CD1c-positive myeloid dendritic cell (primary cell): ENCODE measurements at regions not wholly inside any gene's neighbourhood (a gene's known extent, or its start where the extent isn't known, plus 50 kb on each side); places are given as distances from the start of the nearest gene placed in this dataset.

Experiments
- DNase-seq: peaks from one replicate; pipeline ENCODE4 v3.0.0-alpha.2; 2016; ENCODE audit errors: extremely low spot score

DNA sequence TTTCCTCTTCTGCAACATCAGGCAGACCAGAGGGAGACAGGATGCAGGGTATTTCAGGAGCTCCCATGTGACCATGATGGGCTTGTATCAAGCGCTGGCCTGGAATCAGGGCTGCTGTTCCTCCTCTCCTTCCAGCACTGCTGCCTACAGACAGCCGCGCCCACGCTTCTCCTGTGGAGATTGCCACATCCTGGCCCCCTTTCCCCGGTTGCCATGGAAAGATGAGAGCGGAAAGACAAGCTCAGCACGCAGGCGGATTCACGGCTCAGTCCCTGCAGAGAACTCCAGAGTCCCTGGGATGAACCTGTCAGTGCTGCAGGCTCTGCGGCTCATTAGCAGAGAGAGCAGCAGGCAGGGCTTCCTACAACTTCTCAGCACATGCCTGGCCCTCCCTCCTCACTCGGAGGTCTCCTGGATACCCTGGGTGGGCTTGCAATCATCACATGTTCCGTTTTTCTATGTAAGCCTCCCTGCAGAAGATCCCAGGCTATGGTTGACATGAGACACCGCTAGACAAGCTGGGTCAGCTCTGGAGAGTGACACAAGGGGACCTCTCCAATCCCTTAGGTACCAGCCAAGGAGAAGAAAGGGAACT, 497.8 kb upstream of the MYT1L start:
- DNase-seq: no peak

DNA sequence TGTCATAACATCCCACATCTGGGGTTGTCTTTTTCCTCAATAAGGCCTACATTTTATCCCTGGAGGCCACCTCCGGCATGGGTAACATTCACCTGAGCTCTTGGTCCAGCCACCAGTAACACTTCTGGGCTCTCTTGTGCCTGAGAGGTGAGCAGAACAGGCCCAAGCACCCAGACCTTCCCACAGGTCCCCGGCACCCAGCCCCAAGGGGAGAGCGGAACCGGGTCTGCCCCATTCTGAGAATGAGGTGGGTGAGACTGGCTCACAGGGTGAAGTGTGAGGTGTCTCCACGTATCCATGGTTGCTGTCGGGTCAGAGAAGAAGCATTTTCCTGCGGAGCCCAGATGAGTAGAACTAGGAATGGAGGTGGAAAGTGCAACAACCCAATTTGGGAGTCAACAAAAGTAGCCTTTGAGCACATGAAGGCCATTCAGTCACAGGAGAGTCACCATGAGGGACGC, 496.7 kb upstream of the MYT1L start:
- DNase-seq: no peak

DNA sequence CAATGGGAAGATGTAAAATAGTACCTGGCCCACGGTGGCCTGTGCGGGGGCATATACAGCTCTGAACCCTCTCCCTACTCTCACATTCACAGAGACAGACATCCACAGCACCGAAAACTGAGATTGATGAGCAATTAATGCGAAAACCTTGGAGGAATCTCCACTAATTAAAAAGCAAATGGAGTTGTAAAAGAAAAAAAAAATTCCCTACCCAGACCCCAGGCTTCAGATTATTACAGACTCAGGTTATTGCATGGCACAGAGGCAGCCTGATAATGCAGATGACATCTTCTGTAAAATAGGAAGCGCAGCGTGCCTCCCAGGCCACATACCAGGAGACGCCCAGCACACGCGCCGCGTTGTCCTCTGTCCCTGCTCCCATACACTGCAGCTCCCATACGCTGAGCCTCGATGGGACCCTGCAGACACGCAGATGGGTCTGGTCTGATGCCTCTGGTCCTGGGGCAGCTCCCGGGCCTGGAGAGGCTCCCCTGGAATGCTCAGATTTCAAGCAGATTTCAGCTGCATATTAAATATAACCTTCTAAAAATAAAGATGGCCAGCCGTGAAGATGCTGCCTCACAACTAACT, 496.1 kb upstream of the MYT1L start:
- no peak for DNase-seq

DNA sequence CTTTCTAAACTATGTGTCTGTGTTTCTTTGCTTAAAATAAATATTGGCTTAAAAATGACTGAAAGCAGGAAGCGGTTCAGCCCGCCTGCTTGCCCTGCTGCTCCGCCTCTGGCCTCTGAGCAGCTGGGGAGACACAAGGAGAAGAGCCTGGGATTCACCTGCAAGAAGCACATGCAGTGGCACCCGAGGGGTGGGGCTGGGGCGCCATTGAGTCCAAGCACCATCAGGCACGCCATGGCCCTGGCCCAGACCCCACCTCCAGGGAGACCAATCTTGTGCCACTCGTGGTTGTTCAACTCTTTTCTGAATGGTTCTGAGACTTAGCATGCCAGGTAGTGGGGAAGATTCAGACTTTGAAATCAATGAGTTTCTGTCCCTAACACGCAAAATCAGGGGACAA, 495.5 kb upstream of the MYT1L start:
- no peak for DNase-seq

DNA sequence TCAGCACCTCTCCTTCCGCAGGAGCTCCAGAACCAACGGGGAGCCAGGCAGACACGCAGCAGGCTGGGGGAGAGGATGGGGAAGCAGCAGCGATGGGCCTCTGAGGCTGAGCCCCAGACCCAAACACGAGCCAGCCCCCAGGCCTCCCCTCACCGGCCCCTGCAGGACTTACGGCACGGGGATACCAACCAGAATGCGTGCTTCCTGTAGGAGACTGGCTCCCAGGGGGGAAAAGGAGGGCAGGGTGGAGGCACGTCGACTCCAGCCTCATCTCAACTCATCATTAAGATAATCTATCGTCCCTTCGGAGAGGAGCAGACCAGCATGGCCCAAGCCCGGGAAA, 495.1 kb upstream of the MYT1L start:
- no peak for DNase-seq

DNA sequence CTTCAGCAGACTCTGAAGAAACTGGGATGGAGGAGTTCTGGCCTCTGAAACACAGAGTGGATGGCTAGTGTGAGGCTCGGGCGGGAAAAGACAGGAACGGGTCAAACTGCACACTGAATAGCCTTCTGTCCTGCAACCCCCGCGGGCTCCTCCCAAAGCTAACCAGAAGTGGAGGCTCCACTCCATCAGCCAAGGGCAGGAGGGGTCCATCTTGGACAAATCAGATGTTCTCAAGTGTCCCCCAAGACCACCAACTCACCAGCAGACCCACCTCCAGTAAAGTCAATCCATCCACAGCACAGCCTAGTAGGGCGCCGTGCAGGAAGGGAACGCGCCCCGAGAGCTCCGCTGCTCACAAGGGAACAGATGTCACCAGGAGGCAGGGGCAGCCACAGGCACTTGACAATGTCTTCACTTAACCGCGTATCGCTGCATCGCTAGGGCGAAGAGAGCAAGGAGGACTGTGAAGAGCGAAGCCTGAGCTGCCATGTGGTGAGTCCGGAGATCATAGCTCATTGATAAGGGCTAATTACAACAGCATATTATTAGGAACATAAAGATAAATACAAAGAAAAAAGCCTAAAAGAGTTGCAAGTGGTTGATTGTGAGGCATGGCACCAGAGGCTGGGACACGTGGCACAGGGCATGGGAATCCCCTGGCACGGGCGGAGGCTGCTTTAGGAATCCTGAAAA, 494.6 kb upstream of the MYT1L start:
- no peak for DNase-seq

DNA sequence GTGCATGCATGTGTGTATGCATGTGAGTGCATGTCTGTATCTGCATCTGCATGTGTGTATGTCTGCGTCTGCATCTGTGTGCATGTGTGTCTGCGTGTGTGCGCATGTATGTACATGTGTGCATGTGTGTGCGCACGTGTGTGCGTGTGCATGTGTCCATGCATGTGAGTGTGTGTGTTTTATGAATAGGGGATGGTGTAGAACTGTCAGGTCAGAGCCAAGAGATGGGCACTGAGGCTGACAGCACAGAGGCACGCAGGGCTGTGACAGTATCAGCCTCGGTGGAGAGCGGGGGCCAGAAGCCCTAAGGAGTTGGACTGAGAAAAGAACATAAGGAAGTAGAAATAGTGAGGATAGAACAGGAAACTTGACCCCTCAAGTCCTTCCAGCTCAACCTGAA, 494.0 kb upstream of the MYT1L start:
- no peak for DNase-seq

DNA sequence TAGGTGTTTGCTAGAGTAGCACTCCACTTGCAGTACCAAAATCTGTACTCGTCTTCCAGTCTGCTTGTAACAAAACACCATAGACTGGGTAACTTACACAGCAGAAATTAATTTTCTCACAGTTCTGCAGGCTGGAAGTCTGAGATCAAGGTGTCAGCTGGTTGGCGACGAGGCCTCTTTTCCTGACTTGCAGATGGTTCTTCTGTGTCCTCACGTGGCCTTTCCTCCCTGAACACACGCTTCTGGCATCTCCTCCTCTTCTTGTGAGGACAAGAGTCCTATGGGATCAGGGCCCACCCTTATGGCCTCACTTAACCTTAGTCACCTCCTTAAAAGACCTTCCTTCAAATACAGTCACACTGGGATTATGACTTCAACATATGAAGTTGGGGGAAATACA, 493.5 kb upstream of the MYT1L start:
- no peak for DNase-seq

DNA sequence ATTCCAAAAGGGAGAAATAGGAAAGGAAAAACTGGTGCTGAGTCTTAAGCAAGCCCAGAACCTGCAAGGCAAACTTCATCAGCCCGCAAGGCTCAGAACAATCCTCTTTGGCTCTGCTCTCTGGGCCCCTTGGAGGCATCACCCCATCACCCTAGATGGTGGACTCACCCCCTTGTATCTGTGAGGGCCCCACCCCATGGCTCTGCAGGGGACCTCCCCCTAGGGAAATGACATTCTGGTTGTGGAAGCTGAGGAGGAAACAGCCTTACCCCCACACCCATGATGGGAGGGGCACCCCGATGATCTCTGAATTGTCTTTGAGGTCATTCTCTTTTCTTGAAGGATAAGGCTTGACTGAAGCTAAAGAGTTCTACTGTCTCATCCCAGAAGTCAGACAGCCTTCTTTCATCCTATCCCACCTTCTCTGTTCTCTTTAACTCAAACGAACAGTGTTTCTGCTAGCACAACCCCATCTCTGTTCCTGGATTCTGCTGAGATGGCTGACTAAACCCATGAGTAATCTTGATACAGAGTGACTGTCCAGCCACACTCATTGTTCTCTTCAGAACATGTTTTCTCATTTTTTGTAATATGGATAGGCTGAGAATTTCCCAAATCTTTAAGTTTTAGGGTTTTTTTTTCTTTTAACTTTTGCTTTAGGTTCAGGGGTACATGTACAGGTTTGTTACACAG, 492.1 kb upstream of the MYT1L start:
- no peak for DNase-seq

DNA sequence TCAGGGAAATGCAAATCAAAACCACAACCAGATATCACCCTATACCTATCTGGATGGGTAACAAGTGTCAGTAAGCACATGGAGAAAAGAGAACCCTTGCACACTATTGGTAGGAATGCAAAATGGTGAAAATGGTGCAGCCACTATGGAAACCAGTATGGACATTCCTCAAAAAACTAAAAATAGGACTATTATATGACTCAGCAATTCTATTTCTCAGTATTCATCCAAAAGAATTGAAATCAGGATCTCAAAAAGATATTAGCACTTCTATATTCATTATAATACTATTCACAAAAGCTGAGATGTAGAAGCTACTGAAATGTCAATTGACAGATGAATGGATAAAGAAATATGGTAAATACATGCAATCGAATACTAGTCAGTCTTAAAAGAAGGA, 491.1 kb upstream of the MYT1L start:
- DNase-seq: no peak

DNA sequence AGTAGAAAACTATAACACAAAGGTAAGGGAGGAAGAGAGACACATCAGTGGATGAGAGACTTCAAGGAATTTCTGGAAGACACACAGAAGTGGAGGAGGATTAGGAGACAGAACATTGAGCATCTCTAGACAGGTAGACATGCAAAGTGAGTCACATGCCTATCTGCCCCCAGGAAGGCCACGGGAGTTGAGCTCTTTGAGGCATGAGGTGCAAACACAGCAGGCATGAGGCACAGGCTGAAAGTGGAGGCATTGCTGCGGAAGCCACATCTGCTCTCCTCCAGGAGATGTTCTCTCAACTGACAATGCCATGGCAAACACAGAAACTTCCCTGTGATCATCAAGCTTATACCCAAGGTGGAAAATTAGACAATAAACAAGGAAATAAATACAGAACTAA, 481.6 kb upstream of the MYT1L start:
- DNase-seq: no peak

DNA sequence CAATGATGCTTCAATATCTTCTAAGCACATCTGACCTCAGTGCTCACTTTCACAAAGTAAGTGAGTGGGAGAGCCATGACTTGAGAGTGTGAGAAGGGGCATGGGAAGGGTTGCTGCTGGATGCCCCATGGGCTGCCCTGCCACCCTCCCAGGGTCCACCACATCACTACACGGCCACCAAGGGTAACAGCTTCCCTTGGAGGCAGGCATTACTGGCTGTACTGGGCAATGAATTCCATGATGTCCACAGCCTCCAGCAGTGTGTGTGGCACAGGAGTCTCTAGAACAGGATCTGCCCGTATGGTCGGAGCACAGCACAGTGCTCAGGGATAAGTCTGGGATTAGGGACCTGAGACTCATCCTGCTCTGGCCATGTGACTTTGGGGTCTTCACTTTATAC, 481.0 kb upstream of the MYT1L start:
- DNase-seq: no peak

DNA sequence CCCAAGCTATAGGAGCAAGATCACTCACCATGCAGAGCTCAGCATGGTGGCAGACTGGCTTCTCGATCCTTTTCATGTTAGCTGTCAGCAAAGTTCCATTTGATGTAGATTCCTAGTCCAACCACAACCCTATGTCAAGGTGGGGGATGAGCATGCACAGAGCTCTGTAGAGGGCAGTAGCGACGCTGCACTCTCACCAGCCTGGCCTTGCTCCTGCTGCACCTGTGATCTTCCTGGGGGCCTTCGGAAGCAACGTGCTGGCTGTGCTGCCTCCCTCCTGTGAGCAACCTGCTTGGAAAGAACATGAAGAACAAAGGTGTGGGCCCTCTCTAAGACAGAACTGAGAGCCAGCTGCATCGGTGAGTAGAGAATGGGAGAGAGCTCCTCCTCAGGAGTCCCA, 479.4 kb upstream of the MYT1L start:
- no peak for DNase-seq

DNA sequence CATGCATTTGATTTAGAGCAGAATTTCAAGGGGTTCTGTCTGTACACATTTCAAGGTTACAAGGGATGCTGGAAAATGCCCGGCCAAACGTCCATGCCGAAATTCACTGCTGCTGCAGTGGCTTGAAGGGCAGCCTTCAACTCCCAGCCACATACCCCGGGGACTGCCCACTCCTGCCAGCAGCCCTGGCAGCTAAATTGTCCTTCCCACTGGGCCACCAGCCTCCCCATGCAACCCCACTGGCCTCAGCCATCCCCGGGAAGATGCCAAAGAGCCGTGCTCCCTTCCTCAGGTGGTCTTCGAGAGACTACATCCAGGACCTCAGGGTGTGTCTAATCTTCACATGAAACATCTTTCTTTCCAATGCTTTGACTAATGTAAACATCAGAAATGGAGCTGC, 478.7 kb upstream of the MYT1L start:
- no peak for DNase-seq

DNA sequence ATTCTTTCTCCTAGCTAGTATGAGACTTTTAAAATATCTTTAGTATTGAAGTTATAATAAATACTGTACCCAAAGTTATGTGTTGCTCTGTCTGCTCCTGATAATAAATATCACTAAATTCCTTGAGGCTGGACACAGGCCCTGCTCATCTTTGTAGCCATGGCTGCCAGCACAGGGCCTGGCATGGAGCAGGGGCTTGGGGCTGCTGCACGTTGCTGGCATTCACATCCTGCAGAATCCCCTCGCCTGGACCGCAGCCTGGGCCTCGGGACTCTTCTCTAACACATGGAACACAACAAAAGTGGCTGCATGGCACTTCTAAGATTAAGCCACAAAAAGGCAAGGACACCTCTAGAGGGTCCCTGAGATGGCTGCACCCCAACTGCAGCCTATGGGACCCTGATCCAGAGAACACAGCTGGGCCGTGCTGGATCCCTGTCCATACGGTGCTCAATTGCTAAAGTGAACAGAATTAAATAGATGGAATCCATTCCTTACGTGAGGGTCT, 477.5 kb upstream of the MYT1L start:
- no peak for DNase-seq

DNA sequence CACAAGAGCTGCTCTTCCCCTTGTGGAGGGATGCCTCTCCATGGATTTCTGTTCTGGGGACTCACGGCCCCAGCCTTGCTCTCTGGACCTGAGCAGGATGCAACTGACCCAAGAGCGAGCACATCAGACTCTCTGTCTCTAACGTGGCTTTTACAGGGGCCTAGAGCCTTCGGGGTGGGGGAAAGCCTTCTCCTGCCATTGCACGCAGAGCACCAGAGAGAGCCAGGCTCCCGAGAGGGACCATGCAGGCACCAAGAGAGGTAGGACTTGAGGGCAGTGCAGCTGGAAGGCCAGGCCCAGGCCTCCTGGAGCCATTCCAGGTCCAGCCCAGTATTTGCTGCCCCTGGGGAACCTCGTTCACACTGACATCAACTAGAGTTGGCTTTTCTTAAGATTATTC, 475.6 kb upstream of the MYT1L start:
- no peak for DNase-seq

DNA sequence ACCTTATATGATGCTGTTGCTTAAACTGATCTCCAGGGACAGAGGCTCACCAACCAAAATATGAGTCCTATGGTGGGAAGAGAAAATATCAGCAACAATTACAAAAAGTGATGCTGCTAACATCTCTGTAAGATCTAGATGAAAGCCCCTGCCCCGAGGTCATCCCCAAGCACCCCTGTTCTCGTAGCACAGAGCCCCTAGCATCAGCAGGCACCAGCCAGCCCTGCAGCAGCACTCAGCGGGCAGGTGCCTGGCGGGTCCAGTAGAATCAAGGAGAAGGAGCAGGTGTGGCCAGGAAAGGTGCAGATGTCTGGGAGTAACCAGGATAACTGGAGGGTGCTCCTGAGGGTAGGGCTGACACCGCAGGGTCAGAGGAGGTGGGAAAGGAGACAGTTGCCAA, 474.2 kb upstream of the MYT1L start:
- no peak for DNase-seq

DNA sequence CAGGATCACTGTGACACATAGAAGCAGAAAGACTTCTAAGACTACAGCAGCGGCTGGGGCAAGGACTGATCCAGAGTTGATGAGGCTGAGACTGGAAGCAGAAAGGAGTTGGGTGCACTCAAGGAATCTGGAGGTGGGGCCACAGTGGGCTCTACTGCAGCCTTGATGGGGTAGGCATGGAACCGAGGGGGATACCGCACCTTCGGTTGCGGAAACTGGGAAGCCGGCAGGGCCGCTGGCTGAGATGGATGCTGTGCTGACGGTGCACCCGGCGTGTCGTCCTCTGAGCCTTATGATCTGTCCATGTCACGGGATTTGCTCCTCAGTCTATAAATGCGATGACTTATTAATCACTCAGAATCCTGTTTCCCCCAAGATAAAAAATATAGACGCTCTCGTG, 473.5 kb upstream of the MYT1L start:
- no peak for DNase-seq

DNA sequence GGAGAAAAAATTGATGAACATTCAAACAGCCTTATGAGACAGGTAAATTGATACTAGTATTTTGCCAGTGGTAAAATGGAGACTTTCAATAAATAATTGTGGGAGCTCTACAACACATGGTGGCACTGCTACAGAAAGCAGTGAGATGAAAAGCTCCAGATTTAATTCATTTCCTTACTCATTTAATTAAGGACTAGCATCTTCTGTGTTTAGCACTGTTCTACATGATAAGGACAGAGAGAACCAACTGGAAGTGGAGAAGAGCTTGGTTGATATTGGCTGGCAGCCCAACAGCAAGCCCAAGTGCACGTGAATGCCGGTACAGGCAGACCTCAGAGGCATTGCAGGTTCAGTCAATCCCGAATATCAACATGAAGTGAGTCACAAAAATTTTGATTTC, 470.4 kb upstream of the MYT1L start:
- no peak for DNase-seq

DNA sequence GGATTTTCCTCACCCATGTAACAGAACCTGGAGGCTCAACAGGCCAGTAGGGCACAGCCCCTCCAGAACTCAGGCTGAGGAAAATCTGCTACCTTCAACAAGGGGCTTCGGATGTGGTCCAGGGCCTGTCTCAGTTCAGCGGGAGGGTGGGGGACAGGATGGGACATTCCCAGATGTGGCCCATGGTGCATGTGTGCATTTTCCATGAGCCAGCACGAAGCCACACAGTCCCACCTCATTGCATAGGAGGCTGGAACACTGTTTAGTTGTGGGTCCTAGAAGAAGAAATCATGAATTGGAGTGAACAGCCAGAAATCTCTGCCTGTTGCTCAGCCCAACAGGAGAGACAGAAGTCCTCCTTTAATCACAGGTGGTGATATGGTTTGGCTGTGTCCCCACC, 469.6 kb upstream of the MYT1L start:
- no peak for DNase-seq

DNA sequence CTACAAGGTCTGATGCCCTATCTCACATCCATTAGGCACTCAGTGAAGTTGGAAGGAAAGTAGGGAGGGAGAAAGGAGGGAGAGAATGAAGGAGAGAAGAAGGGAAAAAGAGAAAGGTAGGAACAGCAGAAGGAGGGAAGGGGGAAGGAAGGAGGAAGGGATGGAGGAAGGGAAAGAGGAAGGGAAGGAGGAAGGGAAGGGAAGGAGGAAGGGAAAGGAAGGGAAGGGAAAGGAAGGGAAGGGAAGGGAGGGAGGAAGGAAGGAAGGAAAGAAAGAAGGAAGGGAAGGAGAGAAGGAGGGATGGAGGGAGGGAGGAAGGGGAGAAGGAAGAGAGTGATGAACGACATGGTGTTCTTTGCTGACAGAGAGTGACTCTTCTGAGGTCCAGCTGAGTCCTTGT, 468.9 kb upstream of the MYT1L start:
- no peak for DNase-seq

DNA sequence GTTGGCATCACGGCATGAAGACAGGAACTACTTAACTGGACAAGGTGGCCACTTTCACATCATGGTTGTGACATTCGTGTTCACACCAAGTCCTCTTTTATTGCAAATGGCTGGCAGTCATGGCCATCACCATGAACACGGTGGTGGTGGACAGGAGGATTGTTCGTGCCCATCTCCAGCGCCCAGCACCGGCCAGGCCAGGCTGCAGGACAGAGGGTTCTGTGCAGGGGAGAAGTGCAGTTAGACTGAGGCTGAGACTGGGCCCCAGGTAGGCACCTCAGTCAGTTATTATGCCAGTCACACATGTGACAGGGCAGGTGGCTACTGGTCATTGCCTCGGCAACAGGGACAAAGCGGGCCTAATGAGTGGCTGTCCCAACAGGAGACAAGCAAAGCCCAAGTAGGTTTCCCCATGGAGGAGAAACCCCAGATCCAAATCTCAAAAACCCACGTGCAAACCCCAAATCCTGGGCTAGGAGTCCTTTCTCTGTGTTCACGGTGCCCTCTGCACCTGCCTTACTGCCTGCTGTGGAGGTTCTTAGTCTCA, 468.1 kb upstream of the MYT1L start:
- no peak for DNase-seq

DNA sequence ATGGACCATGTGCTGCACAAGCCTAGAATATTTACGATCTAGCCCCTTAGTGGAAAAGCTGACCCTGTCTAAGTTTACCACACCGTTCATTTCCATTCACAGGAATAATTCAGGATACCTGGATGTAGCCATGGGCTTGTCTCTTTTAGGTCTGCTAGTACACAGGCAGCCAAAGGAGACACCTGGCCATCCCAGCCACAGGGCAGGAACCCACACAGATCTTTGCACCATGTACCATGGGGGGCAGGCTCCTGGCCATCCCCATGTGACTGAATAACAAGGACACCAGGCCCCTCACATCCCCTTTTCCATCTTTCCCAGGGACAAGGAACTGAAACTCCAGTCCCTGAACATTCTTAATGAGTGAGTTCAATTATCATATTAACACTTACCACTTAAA, 467.3 kb upstream of the MYT1L start:
- no peak for DNase-seq
